Epithelial cell of proximal tubule (primary cell): ENCODE measurements at regions not wholly inside any gene's neighbourhood (a gene's known extent, or its start where the extent isn't known, plus 50 kb on each side); places are given as distances from the start of the nearest gene placed in this dataset.
A peak's percentile ranks its signal among the peaks of the same experiment; 100 is the strongest.

Experiments
- DNase-seq: peaks from one replicate; pipeline ENCODE4 v3.0.0-alpha.2; 2011; ENCODE audit warnings: low read depth
- H3K4me3 ChIP-seq: 2 replicates; pipeline ENCODE4 v1.5.1; 2011; ENCODE audit warnings: low read depth, mild to moderate bottlenecking, low read length
- TF ChIP-seq, protein P1 (sequence below): conservative IDR thresholded peaks from 2 replicates; pipeline ENCODE4 v1.5.1; 2012; ENCODE audit warnings: low read depth, mild to moderate bottlenecking, low read length

GRCh38 chr6:16969699-16970655 lies 131.9 kb upstream of the STMND1 start:
- DNase-seq, result no peak
- H3K4me3 ChIP-seq, result no peak overlapping the region
- TF ChIP-seq, protein P1, sequence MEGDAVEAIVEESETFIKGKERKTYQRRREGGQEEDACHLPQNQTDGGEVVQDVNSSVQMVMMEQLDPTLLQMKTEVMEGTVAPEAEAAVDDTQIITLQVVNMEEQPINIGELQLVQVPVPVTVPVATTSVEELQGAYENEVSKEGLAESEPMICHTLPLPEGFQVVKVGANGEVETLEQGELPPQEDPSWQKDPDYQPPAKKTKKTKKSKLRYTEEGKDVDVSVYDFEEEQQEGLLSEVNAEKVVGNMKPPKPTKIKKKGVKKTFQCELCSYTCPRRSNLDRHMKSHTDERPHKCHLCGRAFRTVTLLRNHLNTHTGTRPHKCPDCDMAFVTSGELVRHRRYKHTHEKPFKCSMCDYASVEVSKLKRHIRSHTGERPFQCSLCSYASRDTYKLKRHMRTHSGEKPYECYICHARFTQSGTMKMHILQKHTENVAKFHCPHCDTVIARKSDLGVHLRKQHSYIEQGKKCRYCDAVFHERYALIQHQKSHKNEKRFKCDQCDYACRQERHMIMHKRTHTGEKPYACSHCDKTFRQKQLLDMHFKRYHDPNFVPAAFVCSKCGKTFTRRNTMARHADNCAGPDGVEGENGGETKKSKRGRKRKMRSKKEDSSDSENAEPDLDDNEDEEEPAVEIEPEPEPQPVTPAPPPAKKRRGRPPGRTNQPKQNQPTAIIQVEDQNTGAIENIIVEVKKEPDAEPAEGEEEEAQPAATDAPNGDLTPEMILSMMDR, result no peak

DNA sequence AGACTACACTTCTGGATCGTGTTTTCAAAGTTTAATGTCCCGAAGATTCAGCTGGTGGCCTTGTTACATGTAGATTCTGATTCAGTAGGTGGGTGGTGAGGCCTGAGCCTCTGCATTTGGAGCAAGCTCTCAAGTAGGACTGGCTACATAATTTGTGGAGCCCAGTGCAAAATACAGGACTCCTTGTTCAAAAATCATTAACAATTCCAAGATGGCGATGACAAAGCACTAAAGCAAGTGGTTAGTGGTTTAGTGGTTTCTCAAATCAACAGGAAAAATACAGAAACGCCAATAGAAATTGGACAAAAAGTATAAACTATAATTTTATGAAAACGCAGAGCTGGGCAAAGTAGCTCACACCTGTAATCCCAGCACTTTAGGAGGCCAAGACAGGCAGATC lies 133.7 kb upstream of the STMND1 start:
- DNase-seq, result no peak
- no peak overlapping the region for H3K4me3 ChIP-seq
- TF ChIP-seq, protein P1, result no peak

GRCh38 chr6:16967470-16967817 lies 134.4 kb upstream of the STMND1 start:
- TF ChIP-seq, protein P1, result no peak
- H3K4me3 ChIP-seq, result no peak overlapping the region
- DNase-seq, result no peak

GRCh38 chr6:16966791-16967469 lies 134.9 kb upstream of the STMND1 start:
- TF ChIP-seq, protein P1, result no peak
- no peak for DNase-seq
- H3K4me3 ChIP-seq, result no peak overlapping the region

- TF ChIP-seq, protein P1, result no peak
- no peak for DNase-seq
These were observed 136.2 kb upstream of the STMND1 start for GRCh38 chr6:16965689-16966088.

DNA sequence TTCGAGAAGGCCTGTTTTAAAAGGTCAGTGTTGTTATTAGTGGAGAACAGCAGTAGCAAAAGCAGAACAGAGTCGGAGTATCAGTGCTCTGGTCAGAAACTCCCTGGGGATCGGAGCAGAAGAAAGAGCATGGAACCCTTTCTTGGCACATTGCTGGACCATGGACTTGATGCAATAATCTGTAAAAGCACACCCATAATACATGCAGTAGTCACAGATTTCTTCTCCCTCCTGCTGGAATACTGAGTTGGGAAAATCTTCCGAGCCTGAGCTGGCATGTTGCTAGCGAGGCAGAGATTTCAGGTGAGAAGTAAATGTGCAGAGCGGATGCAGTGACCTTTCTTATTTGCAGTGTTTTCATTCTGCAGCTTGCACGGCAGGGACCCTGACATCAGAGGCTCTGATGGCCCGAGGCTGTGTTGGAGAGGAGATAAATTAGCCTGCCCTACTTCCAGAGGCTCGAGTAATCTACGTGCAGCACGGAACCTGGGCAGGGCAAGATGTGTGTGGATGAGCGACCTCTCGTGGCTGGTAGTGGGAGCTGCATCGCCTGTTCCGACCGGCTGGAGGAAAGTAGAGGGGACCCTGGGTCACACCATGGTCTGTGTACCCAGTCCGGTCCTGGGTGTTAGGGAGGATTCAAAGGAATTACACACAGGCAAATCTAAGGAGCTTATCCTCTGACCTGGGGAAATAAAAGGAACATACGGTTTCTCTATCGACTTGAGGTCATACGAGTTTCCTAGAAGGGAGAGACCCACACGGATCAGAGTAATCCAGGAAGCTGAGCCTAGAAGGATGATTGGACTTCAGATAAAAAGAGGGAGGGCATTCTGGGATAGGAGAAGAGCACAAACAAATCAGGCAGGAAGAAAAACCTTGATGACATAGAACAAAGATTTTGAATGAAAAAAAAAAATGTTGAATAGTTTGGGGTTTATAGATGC lies 137.0 kb upstream of the STMND1 start:
- no peak for DNase-seq
- TF ChIP-seq, protein P1, result peak; percentile 93

More at GRCh38 chr6:16965689-16966088, 136.2 kb upstream of the STMND1 start:
- H3K4me3 ChIP-seq, result no peak overlapping the region

More for the DNA sequence above, 137.0 kb upstream of the STMND1 start:
- no peak overlapping the region for H3K4me3 ChIP-seq
